Activated T-cell treated with anti-CD3 and anti-CD28 coated beads for 4 hours (primary cell): ENCODE measurements at regions not wholly inside any gene's neighbourhood (a gene's known extent, or its start where the extent isn't known, plus 50 kb on each side); places are given as distances from the start of the nearest gene placed in this dataset.

Source experiments
- DNase-seq: peaks from one replicate; pipeline ENCODE4 v3.0.0-alpha.2; 2020

DNA sequence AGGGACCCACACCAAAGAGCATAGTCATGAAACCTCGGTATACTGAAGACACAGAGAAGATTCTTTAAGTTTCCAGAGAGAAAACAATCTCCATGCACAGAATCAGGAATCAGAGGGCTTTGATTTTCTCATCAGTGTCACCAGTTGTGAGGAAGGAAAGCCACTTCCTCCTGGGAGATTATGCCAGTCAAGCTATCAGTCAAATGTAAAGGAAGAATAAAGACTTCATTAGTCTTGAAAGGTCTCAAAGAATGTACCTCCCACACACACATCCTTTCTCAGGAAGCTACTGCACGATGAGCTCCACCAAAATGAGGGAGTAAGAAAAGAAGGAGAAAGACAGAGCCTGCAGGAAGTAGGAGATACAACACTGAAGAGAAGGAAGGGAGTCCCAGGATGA is 486.3 kb downstream of the SHQ1 start:
- no peak for DNase-seq

DNA sequence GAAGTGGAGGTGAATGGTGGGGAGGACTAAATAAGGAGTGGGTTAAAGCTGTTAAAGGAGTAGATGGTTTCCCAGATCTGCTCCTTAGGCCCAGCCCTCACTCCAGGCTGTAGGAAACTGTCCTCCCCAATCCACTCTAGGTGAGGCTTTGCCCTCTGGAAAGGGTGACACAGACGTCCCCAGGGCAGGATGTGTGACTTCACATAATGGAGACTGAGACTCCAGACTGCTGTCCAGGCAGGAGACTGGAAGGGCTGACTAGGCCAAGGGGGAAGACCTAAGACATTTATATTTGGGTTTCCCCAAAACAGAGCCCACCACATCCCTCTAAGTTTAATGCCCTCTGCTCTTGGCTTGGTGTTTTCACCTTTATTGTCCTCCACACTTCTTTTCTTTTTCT is 488.5 kb downstream of the SHQ1 start:
- DNase-seq, result no peak

DNA sequence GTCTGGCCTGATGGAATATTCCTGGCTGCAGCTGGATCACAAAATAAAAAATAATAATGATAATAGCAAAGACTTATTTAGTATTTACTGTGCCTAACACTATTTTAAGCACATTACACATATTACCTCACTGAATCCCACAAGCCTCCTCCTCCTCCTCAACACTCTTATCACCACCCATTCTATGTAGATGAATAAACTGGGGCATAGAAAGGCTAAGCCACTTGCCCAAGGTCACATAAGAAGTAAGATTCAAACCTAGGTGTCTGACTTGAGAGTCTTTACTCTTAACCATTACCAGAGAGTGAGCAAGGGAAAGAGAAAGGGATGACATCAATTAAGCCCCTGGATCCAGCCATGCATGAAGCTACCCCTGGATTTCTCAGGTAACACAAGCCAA is 493.1 kb downstream of the SHQ1 start:
- DNase-seq, result no peak

DNA sequence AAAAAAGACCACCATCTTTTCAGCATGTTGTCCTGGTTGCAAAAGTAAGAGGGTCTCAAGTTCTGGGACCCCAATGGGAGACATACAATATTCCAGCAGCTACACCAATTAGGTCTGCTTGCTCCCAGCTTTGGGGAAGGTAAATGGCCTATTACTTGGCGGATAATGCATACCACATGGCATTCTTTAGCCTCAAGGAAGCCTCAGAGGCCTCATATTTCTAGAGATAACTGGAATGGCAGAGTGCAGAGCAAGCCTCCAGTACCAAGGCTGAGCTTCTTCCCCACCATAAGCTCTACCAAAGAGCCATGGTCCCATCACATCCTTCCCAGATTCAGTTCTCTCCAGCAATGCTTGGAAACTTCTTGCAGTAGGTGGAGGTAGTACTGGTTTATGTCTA is 493.8 kb downstream of the SHQ1 start:
- DNase-seq, result no peak

DNA sequence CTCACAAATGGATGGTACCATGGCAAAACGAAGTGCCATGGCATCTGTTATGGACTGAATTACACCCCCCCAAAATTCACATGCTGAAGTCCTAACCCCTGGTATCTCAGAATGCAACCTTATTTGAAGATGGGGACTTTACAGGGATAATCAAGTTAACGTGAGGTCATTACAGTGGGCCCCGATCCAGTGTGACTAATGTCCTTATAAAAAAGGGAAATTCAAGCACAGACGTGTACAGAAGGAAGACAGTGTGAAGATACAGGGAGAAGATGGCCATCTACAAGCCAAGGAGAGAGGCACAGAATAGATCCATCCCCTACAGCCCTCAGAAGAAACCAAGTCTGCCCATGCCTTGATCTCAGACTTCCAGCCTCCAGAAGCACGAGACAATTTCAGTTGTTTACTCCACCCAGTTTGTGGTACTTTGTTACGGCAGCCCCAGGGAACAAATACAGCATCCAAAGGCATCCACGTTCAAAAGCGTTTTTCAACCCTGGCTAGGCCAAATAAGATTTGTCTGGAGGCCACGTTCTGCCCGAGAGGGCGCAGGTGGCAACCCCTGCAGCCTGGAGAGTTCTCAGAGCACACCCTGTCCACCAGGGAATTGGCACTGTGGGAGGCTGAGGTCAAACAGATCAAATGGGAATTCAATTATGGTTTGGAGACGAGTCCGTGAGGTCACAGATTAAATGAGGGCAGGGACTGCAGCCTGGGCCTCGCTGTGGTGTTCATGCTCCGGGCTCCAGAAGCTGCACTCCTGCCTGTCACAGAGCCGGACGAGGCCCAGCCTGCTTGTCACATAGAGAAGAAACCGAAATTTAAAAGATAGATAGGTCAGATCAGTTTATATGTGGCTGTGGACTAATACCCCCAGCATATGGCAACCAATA is 494.8 kb downstream of the SHQ1 start:
- no peak for DNase-seq

DNA sequence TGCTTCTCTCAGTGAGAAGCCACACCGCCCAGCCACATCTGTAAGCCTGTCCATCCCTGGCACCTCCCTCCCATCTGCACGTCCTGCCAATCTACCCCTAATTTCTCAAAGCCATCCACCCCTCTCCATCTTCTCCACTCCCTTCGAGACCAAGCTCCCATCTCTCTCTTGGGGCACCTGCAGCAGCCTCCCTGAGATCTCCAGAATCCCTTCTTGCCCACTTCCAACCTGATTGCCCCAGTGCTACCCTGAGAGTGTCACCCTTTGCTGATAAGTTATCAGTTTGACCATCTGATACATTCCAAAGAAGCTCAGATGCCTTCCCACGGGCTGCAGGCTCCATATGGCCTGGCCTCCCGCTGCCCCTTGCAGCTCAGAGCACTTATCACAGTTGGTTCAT is 496.1 kb downstream of the SHQ1 start:
- DNase-seq, result no peak

DNA sequence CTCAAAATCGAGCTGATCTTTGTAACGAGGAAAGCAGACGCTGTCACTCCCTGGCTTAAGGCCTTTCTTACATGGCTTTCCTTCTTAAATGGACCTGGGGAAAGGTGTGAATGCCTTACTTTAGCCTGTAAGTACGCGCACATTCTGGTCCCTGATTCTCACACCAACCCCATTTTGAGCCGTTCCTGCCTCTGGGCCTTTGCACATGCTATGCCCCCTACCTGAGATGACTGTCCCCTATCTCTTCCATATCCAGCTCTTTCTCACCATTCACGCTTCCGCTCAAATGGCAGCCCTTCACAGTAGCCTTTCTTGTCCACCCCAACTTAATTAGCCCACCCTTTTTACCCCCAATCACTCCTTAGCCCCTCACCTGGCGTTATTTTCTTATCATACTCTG is 496.7 kb downstream of the SHQ1 start:
- DNase-seq, result no peak

DNA sequence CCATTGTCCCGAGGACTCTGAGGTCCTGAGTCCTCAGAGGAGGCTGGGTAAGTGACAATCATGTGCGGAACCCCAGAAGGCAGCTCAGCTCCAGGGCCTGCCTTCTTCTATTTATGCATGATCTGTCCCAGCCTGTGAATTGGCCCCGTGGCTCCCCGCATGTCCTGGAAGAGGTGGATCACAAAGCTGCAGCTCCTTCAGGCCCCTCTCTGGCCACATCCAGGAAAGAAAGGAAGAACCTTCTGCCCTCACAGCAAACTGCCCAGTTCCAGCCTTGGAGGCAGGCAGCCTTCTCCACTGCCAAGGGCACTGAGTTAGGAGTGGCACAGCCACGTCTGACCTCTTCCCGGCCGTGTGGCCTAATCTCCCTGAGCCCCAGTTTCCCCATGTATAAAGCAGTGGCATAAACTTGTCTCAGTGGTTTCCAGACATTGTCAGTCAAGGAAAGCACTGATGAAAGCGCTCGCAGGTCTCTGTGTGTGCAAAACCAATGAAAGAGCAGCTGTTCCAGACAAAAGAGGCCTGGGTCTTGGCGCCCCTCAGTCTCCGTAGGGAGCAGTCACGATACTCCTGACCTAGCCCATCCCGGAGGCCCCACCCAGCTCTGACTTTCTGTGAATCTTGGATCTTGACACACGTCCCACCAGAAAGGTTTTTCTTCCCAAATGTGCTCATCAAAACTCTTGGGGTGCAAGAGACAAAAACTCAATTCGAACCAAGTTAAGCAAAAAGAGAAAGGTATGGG is 497.3 kb downstream of the SHQ1 start:
- DNase-seq, result no peak

DNA sequence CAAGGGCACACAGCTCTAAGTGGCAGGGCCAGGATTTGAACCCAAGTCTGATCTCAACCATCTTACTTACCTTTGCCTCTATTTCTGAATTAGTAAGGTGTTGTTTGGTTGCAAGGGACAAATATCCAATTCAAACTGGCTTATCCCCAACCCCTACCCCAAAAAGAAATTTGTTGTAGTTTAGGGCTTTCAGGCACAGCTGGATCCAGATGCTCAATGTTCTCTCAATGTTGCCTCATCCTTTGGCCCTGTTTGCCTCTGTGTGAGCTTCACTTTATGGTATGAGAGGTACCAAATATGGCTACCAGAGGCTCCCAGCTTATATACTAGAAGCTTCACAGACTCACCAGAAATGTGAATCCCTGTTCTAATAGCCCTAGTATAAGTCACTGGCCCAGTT is 499.9 kb downstream of the SHQ1 start:
- DNase-seq, result no peak

DNA sequence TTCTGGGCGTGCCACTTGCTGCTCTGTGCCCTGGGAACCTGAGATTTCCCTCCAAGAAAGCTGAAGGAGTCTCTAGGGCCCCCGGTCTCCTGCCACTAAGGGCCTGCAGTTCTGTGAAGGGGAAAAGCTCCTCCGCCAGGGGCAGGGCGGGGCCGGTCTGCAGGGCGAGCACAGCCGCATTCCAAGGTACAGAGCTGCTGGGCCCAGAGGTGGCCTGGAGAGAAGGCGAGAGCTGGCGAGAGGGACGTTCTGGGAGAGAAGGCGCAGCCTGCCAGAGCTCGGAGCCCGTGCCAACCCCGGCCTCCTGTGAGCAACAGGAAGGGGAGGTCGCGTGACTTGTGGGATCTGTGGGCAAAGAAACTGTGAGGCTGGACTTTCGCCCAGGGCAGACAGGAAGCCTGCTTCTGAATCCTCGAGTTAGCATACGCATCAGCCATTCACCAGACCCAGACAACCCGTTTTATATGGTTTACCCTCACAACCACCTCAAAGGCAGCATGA is 500.4 kb downstream of the SHQ1 start:
- peak; percentile 16 for DNase-seq

DNA sequence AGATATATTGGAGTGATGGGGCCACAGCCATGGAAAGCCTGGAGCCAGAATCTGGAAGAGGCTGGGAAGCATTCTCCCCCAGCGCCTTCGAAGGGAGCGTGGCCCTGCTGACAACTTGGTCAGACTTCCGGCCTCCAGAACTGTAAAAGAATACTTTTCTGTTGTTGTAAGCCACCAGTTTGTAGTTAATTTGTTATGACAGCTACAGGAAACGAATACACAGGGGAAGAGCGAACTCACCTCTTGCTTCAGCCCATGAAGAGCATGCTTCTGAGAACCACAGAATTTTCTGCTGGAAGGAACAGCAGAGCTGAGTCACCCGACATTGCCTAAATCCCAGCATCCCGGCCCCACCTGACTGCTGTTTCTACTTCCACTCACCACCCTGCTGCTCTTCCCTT is 501.7 kb downstream of the SHQ1 start:
- DNase-seq, result no peak

DNA sequence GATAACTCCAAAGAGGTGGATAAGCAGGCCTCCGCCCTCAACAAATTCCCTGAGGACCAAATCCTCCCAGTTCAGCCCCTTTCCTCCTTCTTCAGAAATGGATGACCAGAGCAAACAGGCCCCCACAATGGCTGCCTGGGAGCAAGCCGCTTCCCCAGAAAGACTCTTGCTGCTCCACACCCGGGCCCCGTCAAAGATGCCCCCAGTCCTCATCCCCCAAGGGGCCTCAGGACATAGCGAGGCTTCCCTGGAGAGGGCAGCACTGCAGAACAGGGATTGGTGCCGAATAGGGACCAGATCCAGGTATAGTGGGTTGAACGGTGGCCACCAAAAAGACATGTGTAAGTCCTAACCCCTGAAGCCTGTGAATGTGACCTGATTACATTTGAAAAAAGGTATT is 502.3 kb downstream of the SHQ1 start:
- DNase-seq, result no peak

DNA sequence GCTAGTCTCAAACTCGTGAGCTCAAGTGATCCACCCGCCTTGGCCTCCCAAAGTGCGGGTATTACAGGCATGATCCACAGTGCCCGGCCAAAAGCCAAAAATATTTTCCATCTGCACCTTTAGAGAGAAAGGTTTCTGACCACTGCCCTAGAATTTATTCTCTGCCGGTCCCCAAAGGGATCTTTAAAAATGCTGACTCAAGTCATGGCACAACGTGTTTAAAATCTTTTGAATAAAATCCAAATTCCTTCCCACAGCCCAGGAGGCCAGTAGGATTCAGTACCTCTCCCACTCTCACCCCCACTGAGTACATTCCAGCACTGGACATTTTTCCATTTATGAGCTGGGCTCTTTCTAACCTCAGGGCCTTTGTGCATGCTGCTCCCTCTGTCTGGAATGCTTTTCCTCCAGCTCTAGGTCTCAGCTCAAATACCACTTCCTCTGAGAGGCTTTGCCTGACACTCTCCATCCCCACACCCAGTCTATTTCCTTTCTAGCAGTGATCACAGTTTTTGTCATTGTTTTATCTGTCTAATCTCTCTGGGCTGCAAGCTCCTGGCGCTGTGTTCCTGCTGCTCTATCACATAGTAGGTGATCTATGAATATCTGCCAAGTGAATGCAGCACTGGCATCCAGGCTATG is 502.9 kb downstream of the SHQ1 start:
- no peak for DNase-seq

DNA sequence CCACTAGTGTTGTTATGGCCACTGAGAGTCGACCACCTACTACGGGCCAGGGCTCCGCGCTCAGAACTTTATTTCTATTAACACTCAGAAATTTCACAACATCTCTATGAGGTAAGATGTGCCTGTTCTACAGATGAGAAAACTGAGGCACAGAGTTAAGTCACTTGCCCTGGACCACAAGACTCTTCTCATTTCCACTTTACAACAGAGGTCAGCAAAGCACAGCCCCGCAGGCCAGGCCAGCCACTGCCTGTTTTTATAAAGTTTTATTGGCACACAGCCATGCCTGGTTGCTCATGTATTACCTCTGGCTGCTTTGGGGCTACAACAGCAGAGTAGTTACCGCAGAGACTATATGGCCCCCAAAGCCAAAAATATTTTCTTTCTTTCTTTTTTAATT is 503.6 kb downstream of the SHQ1 start:
- no peak for DNase-seq

DNA sequence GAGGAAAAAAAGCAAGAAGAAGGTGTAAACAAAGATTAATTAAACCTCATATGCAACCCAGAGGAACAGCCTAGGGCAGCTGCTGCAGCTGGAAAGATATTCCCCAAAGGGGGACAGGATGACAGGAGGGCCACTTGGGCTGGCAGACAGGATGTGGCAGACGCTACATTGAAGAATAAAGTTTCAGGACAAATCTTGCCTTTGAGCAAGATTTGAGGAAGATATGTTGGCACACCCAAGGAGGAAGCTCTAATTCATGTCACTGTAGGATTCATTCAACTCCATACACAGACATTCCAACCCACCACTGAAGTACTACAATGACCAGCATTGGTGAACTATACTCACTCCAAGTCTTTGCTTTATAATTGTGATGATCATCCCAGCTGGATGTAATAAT is 504.0 kb downstream of the SHQ1 start:
- no peak for DNase-seq

DNA sequence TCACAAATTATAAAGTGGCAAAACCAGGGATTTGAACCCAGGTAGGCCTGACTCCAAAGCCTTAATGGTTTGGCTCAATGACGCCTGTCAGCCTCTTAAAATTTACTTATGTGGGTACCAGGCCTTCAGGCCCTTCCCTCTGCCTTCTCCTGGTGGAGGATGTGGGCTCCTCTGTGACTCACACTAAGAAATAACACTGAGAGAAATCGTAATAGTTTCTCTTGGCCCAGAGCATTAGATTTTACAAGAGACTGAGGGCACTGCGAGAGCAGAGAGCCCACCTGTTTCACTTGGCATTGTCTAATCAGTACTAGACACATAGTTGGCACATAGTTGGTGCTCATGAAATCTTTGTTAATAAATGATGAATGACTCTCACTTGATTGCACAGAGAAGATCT is 505.2 kb downstream of the SHQ1 start:
- peak; percentile 13 for DNase-seq

DNA sequence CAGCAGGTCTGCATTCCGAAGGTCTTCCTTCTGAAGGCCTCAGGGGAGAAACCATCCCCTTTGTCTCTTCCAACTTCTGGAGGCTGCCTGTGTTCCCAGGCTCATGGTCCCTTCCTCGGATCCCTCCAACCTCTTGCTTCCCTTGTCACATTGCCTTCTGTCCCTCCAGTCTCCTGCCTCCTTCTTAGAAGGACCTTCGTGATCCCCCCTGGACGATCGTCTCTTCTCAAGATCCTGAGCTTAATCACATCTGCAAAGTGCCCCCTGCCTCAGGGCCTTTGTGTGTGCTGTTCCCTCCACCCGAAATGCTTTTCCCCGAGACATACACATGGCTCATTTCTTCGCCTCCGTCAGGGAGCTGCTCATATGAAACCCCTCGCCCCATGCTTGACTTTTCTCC is 505.8 kb downstream of the SHQ1 start:
- DNase-seq, result no peak

DNA sequence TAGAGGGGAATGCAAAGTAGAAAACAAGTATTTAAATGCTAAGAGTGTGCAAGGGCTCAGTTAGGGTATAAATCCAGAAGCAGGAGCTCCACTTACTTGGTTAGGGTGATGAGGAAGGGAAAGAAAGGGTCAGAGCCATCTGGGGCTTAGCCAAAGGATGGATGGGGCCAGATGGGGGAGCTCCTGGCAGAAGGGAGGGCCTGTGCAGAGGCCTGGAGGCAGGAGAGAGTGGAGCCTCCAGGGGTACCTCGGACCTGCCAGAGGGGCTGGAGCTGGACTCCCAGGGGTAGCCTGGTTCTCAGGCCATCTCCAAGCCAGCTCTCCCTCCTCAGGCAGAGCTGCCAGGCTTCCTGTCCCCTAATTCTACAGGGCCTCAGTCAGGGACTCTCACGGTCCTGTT is 506.3 kb downstream of the SHQ1 start:
- DNase-seq, result no peak

DNA sequence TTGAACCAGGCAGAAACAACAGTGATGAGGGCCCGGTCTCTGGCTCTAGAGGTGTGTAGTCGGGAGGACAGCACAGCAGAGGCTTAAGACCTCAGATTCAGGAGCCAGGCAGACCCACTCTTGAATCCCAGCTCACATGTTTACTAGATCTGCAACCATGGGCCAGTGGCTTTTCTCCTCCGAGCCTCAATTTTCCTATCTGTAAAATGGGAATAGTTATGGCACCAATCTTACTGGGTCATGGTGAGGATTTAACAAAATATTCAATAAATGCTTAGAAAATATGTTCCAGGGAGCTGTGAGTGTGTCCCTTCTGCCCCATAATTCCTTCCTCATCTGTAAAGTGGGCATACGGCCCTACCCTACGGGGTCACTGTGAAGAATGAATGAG is 506.9 kb downstream of the SHQ1 start:
- DNase-seq, result no peak

DNA sequence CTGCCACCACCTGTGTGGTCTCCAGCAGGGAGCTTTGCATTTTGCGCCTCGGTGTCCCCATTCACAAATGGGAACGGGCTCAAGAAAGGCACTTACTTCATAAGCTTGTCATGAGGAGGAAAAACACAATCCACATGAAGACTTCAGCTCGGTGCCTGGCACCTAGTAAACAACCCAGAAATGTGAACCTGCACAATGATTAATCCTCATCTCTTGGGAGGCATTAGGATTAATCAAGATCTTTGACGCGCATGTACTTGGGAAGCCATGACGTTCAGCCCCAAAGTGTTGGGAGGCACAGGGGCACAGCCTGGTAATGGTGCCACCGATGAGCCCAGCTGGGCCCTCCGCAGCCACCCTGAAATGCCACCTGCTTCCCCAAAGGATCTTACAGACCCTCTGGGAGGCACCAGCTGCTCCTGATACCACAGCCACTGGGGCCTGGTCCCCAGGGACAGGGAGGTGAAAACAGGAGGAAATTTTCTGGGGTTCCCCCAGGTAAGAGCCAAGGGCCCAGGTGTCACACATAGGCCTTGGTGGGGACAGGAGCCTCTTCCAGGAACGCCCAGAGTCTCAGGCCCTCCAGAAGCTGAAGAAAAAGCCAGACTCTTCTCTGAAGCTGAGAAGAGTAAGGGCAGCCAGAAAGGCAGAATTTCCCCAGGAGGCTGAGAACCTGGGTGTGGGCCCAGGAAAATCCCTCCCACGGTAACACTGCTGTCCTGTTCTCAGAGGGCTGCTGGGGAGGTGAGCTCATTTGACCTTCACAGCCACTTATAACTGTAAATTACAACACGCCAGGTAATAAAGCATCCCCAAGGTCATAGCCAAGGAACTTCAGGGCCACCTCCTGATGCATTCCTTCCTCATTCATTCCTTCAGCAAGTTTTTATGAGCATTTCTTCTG is 507.5 kb downstream of the SHQ1 start:
- no peak for DNase-seq

DNA sequence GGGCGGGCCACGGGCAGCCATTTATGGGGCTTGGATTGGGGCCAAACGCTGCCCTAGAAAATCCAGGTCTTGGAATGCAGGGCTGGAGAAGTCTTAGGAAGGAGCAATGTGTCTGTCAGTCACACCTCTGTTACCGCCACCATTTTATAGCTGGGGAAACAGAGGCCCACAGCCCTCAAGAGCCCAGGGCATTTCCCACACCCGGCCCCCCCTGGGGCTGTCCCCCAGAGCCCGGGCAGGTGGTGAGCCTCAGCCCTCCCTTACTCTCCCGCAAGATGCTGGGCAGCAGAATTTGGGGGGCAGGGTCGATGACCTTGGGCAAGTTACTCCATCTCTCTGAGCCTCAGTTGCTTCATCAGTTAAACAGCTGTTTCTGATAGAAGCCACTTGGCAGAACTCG is 508.2 kb downstream of the SHQ1 start:
- DNase-seq, result no peak

DNA sequence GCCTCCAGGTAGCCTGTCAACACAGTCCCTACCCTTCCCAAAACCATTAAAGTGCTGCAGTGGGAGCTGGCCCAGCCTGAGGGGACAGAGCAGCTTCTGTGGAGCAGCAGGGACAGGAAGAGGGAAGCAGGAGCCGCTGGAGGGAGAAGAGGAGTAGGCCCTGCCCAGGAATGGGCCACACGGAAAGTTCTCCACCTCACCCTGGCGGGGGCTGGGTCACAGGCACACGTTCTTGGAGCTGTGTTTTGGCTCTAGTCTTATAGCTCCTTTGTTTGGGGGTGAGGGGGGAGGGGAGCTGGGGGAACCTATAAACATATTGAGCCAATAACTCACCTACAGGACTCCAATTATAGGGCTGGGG is 508.6 kb downstream of the SHQ1 start:
- no peak for DNase-seq
